ENCODE measurements at regions not wholly inside any gene's neighbourhood (a gene's known extent, or its start where the extent isn't known, plus 50 kb on each side); places are given as distances from the start of the nearest gene placed in this dataset.

DNA sequence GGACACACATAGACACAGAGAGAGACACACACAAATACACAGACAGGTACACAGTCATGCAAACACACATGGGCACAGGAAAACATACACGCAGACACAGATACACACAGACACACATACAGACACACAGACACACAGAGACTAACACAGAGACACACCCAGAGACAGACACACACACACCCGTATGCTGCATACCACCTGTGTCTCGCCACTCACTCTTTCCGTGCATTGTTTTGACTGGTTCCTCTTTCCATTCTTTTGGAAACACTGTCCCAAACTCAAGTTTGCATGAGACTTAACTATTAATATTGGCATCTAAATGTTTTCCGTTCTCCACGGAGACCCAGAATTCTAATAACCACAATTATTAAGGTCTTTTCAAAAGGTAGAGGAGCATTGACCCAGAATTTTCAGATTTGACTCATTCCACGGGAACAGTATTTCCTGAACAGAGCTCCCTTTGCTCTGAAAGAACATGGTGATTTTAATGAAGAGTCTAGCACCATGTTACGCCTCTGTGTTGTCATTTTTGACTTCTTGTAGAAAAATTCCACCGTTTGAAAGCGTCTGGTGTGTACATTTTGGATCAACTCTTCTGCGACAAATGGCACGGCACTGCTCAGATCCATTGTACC is 141.2 kb upstream of the RNF32 start:
- intact Hi-C loops (cut with micrococcal nuclease), result no loop called here
- DNase-seq, result no peak
- Mint-ChIP-seq H3K4me1 (ENCODE audit: low read depth) (no peaks in the 10 kb centered on the region), H3K27ac (no peak overlapping the region), H3K36me3 (ENCODE audit: low read depth) (no peaks in the 10 kb centered on the region), H3K27me3 (peaks cover 3% of the 10 kb centered on the region), H3K9me3 (no peaks in the 10 kb centered on the region), H3K4me3 (no peak overlapping the region)
- POLR2A ChIA-PET, result no interaction called here
- ATAC-seq, result no peak
- CTCF ChIA-PET, result interaction anchor here (0.9 kb wide), 1 partner anchor 13 kb away, joined by 3 read pairs; no protein-coding TSS in a partner anchor
- TF ChIP-seq, protein P1, sequence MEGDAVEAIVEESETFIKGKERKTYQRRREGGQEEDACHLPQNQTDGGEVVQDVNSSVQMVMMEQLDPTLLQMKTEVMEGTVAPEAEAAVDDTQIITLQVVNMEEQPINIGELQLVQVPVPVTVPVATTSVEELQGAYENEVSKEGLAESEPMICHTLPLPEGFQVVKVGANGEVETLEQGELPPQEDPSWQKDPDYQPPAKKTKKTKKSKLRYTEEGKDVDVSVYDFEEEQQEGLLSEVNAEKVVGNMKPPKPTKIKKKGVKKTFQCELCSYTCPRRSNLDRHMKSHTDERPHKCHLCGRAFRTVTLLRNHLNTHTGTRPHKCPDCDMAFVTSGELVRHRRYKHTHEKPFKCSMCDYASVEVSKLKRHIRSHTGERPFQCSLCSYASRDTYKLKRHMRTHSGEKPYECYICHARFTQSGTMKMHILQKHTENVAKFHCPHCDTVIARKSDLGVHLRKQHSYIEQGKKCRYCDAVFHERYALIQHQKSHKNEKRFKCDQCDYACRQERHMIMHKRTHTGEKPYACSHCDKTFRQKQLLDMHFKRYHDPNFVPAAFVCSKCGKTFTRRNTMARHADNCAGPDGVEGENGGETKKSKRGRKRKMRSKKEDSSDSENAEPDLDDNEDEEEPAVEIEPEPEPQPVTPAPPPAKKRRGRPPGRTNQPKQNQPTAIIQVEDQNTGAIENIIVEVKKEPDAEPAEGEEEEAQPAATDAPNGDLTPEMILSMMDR (IDR thresholded peaks at IDR 0.05), result no peak

DNA sequence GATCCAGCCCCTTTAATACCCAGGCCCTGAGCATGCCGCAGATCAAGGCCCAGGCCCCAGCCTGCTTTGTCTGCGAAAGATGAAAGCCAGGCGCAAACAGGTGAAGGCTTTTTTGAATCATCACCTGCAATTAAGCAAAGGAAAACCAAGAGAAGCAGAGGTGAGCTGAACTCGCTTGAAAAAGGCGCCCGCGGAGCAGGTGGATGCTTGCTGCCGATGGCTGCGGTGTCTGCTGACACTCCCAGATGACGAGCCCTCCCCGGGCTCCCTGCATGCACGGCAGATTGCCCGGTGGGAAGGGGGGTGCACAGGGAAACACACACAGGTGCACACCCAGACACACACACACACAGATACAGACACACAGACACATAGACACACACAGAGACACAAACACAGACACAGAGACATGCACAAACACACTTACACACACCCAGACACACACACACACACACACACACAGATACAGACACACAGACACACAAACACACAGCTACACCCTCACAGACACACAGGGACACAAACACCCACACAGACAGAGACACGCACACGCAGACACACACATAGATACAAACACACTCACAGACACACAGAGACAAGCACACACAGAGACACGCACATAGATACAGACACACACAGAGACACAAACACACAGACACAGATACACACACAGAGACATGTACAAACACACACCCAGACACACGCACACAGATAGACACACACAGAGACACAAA is 142.6 kb upstream of the RNF32 start:
- no peak overlapping the region for H3K27ac Mint-ChIP-seq
- intact Hi-C loops (cut with micrococcal nuclease), result no loop called here
- ATAC-seq, result no peak
- peaks cover 1% of the 10 kb centered on the region for H3K27me3 Mint-ChIP-seq
- DNase-seq, result no peak
- H3K36me3 Mint-ChIP-seq (ENCODE audit: low read depth), result no peaks in the 10 kb centered on the region
- no peaks in the 10 kb centered on the region for H3K4me1 Mint-ChIP-seq (ENCODE audit: low read depth)
- POLR2A ChIA-PET, result no interaction called here
- no peaks in the 10 kb centered on the region for H3K9me3 Mint-ChIP-seq
- H3K4me3 Mint-ChIP-seq, result no peak overlapping the region
- CTCF ChIA-PET, result no interaction called here
- TF ChIP-seq, protein P1 (IDR thresholded peaks at IDR 0.05), result no peak

DNA sequence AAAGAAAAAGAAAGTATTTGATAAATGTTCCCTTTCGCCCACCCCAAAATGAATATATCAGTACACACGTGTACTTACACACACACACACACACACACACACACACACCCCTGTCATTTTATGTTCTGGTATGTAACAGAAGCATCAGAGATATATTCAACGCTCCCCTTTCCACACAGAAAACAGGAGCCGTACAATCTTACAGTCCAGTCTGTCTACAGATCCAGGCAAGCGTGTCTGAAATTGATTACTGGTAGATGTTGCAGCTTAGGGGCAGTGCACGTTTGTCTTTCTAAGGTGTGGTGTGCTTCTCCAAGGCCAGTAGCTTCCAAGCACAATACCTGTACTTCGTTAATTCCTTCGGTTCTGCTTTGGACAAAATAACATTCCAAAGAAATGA is 143.7 kb upstream of the RNF32 start:
- ATAC-seq (no peak), DNase-seq (no peak)
- TF ChIP-seq, protein P1 (IDR thresholded peaks at IDR 0.05), result no peak
- H3K4me1 Mint-ChIP-seq (ENCODE audit: low read depth), result no peaks in the 10 kb centered on the region
- peaks cover 3% of the 10 kb centered on the region for H3K27me3 Mint-ChIP-seq
- H3K9me3 Mint-ChIP-seq, result no peaks in the 10 kb centered on the region
- ChIA-PET CTCF (no interaction called here), POLR2A (no interaction called here)
- no peak overlapping the region for H3K4me3 Mint-ChIP-seq
- intact Hi-C loops (cut with micrococcal nuclease), result no loop called here
- no peaks in the 10 kb centered on the region for H3K36me3 Mint-ChIP-seq (ENCODE audit: low read depth)
- no peak overlapping the region for H3K27ac Mint-ChIP-seq

DNA sequence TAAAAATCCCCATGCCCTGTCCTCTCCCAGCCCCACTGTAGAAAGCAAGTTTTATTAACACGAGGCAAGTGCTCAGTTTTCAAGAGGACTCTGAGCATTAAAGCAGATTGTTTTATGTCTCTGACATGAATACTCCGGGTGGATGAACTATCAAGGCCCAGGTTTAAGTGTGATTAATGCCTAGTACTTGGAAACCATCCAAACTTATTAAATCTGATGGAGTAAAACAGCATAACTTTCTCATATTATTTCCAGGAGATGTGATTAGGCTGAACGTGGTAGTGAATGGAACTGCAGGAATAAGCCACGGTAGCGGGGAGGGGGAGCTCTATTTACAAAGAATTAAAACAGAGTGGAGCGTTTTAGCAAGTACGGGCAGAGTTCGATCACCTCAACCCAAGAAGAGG is 144.2 kb upstream of the RNF32 start:
- intact Hi-C loops (cut with micrococcal nuclease), result no loop called here
- H3K4me3 Mint-ChIP-seq, result no peak overlapping the region
- ChIA-PET CTCF (no interaction called here), POLR2A (no interaction called here)
- H3K9me3 Mint-ChIP-seq, result no peaks in the 10 kb centered on the region
- H3K36me3 Mint-ChIP-seq (ENCODE audit: low read depth), result no peaks in the 10 kb centered on the region
- no peak for DNase-seq
- TF ChIP-seq, protein P1 (IDR thresholded peaks at IDR 0.05), result no peak
- H3K27ac Mint-ChIP-seq, result no peak overlapping the region
- H3K4me1 Mint-ChIP-seq (ENCODE audit: low read depth), result no peaks in the 10 kb centered on the region
- peaks cover 6% of the 10 kb centered on the region for H3K27me3 Mint-ChIP-seq
- ATAC-seq, result no peak

DNA sequence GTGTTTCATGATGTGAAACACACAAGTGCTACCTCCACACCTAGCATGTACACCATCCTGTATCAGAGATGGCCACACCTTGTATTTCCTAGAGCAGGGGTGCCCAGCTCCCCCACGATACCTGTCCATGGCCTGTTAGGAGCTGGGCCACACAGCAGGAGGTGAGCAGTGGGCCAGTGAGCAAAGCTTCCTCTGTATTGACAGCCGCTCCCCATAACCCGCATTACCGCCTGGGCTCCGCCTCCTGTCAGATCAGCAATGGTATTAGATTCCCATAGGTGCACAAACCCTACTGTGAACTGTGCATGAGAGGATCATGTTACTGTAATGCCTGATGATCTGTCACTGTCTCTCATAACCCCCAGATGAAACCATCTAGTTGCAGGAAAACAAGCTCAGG is 145.6 kb upstream of the RNF32 start:
- no peaks in the 10 kb centered on the region for H3K36me3 Mint-ChIP-seq (ENCODE audit: low read depth)
- ChIA-PET POLR2A (no interaction called here), CTCF (interaction anchor here (1.5 kb wide), 1 partner anchor 22 kb away, joined by 5 read pairs; no protein-coding TSS in a partner anchor)
- intact Hi-C loops (cut with micrococcal nuclease), result no loop called here
- ATAC-seq (no peak), DNase-seq (no peak)
- H3K4me3 Mint-ChIP-seq, result no peak overlapping the region
- H3K27me3 Mint-ChIP-seq, result peaks cover 5% of the 10 kb centered on the region
- H3K27ac Mint-ChIP-seq, result no peak overlapping the region
- H3K9me3 Mint-ChIP-seq, result no peaks in the 10 kb centered on the region
- no peaks in the 10 kb centered on the region for H3K4me1 Mint-ChIP-seq (ENCODE audit: low read depth)
- TF ChIP-seq, protein P1 (IDR thresholded peaks at IDR 0.05), result no peak
